ENCODE measurements at regions not wholly inside any gene's neighbourhood (a gene's known extent, or its start where the extent isn't known, plus 50 kb on each side); places are given as distances from the start of the nearest gene placed in this dataset.
"Not testable (repeated sequence)": the region's sequence is repeated elsewhere in the genome, so short reads cannot be mapped to it uniquely, and the experiment has no call there.

GRCh38 chr6:168184701-168185100 is 105.7 kb upstream of the FRMD1 start:
- no peaks in the 10 kb centered on the region for H3K4me1 Mint-ChIP-seq (ENCODE audit: low read depth)
- H3K27ac Mint-ChIP-seq = no peak overlapping the region
- H3K4me3 Mint-ChIP-seq = no peak overlapping the region
- H3K36me3 Mint-ChIP-seq (ENCODE audit: low read depth) = no peaks in the 10 kb centered on the region
- H3K27me3 Mint-ChIP-seq = no peaks in the 10 kb centered on the region
- no peaks in the 10 kb centered on the region for H3K9me3 Mint-ChIP-seq
- no peak for DNase-seq

GRCh38 chr6:168183613-168183970 is 104.6 kb upstream of the FRMD1 start:
- no peaks in the 10 kb centered on the region for H3K4me1 Mint-ChIP-seq (ENCODE audit: low read depth)
- no peak overlapping the region for H3K27ac Mint-ChIP-seq
- no peak overlapping the region for H3K4me3 Mint-ChIP-seq
- H3K9me3 Mint-ChIP-seq = no peaks in the 10 kb centered on the region
- no peaks in the 10 kb centered on the region for H3K36me3 Mint-ChIP-seq (ENCODE audit: low read depth)
- DNase-seq = no peak
- no peaks in the 10 kb centered on the region for H3K27me3 Mint-ChIP-seq

- H3K27ac Mint-ChIP-seq = no peak overlapping the region
- no peaks in the 10 kb centered on the region for H3K36me3 Mint-ChIP-seq (ENCODE audit: low read depth)
- no peak for DNase-seq
- no peaks in the 10 kb centered on the region for H3K9me3 Mint-ChIP-seq
- no peak overlapping the region for H3K4me3 Mint-ChIP-seq
- no peaks in the 10 kb centered on the region for H3K27me3 Mint-ChIP-seq
- H3K4me1 Mint-ChIP-seq (ENCODE audit: low read depth) = no peaks in the 10 kb centered on the region
Observed at GRCh38 chr6:168182908-168183612, 104.0 kb upstream of the FRMD1 start.

- H3K36me3 Mint-ChIP-seq (ENCODE audit: low read depth) = no peaks in the 10 kb centered on the region
- H3K4me3 Mint-ChIP-seq = no peak overlapping the region
- no peak for DNase-seq
- H3K9me3 Mint-ChIP-seq = no peaks in the 10 kb centered on the region
- no peaks in the 10 kb centered on the region for H3K4me1 Mint-ChIP-seq (ENCODE audit: low read depth)
- no peak overlapping the region for H3K27ac Mint-ChIP-seq
- peaks cover 2% of the 10 kb centered on the region for H3K27me3 Mint-ChIP-seq
Observed at GRCh38 chr6:168182366-168182765, 103.4 kb upstream of the FRMD1 start.

GRCh38 chr6:168181876-168182275 is 102.9 kb upstream of the FRMD1 start:
- Mint-ChIP-seq H3K27ac (no peak overlapping the region), H3K4me3 (no peak overlapping the region), H3K4me1 (ENCODE audit: low read depth) (no peaks in the 10 kb centered on the region), H3K9me3 (no peaks in the 10 kb centered on the region), H3K27me3 (peaks cover 7% of the 10 kb centered on the region), H3K36me3 (ENCODE audit: low read depth) (no peaks in the 10 kb centered on the region)
- no peak for DNase-seq

- no peaks in the 10 kb centered on the region for H3K36me3 Mint-ChIP-seq (ENCODE audit: low read depth)
- no peak overlapping the region for H3K4me3 Mint-ChIP-seq
- no peaks in the 10 kb centered on the region for H3K9me3 Mint-ChIP-seq
- no peaks in the 10 kb centered on the region for H3K4me1 Mint-ChIP-seq (ENCODE audit: low read depth)
- peaks cover 8% of the 10 kb centered on the region for H3K27me3 Mint-ChIP-seq
- DNase-seq = no peak
- no peak overlapping the region for H3K27ac Mint-ChIP-seq
Observed at GRCh38 chr6:168181316-168181715, 102.3 kb upstream of the FRMD1 start.

- no peak overlapping the region for H3K4me3 Mint-ChIP-seq
- peaks cover 8% of the 10 kb centered on the region for H3K27me3 Mint-ChIP-seq
- DNase-seq = no peak
- H3K36me3 Mint-ChIP-seq (ENCODE audit: low read depth) = no peaks in the 10 kb centered on the region
- H3K27ac Mint-ChIP-seq = no peak overlapping the region
- no peaks in the 10 kb centered on the region for H3K9me3 Mint-ChIP-seq
- H3K4me1 Mint-ChIP-seq (ENCODE audit: low read depth) = no peaks in the 10 kb centered on the region
Observed at GRCh38 chr6:168180548-168181011, 101.6 kb upstream of the FRMD1 start.

- no peaks in the 10 kb centered on the region for H3K36me3 Mint-ChIP-seq (ENCODE audit: low read depth)
Observed at GRCh38 chr6:168179702-168180382, 100.8 kb upstream of the FRMD1 start.

GRCh38 chr6:168179133-168179532 is 100.1 kb upstream of the FRMD1 start:
- H3K9me3 Mint-ChIP-seq = no peaks in the 10 kb centered on the region
- H3K27ac Mint-ChIP-seq = no peak overlapping the region
- no peaks in the 10 kb centered on the region for H3K4me1 Mint-ChIP-seq (ENCODE audit: low read depth)
- H3K27me3 Mint-ChIP-seq = peaks cover 8% of the 10 kb centered on the region
- no peak overlapping the region for H3K4me3 Mint-ChIP-seq
- no peak for DNase-seq
- H3K36me3 Mint-ChIP-seq (ENCODE audit: low read depth) = no peaks in the 10 kb centered on the region

More at GRCh38 chr6:168179702-168180382, 100.8 kb upstream of the FRMD1 start:
- no peak for DNase-seq
- H3K27me3 Mint-ChIP-seq = peaks cover 8% of the 10 kb centered on the region
- H3K9me3 Mint-ChIP-seq = no peaks in the 10 kb centered on the region
- no peaks in the 10 kb centered on the region for H3K4me1 Mint-ChIP-seq (ENCODE audit: low read depth)
- H3K4me3 Mint-ChIP-seq = no peak overlapping the region
- no peak overlapping the region for H3K27ac Mint-ChIP-seq

- DNase-seq = no peak
- peaks cover 8% of the 10 kb centered on the region for H3K27me3 Mint-ChIP-seq
- H3K27ac Mint-ChIP-seq = no peak overlapping the region
Observed at GRCh38 chr6:168177103-168177891, 98.3 kb upstream of the FRMD1 start.

GRCh38 chr6:168171673-168172353 is 92.8 kb upstream of the FRMD1 start:
- H3K27ac Mint-ChIP-seq = no peak overlapping the region
- H3K9me3 Mint-ChIP-seq = peaks cover 7% of the 10 kb centered on the region
- no peaks in the 10 kb centered on the region for H3K4me1 Mint-ChIP-seq (ENCODE audit: low read depth)
- DNase-seq = no peak
- no peak overlapping the region for H3K4me3 Mint-ChIP-seq
- no peaks in the 10 kb centered on the region for H3K36me3 Mint-ChIP-seq (ENCODE audit: low read depth)
- peaks cover 6% of the 10 kb centered on the region for H3K27me3 Mint-ChIP-seq

More at GRCh38 chr6:168177103-168177891, 98.3 kb upstream of the FRMD1 start:
- Mint-ChIP-seq H3K4me1 (ENCODE audit: low read depth) (no peaks in the 10 kb centered on the region), H3K4me3 (no peak overlapping the region), H3K9me3 (no peaks in the 10 kb centered on the region), H3K36me3 (ENCODE audit: low read depth) (no peaks in the 10 kb centered on the region)

GRCh38 chr6:168170841-168171601 is 92.0 kb upstream of the FRMD1 start:
- H3K4me1 Mint-ChIP-seq (ENCODE audit: low read depth) = no peaks in the 10 kb centered on the region
- peaks cover 7% of the 10 kb centered on the region for H3K9me3 Mint-ChIP-seq
- H3K27ac Mint-ChIP-seq = no peak overlapping the region
- no peaks in the 10 kb centered on the region for H3K36me3 Mint-ChIP-seq (ENCODE audit: low read depth)
- peaks cover 6% of the 10 kb centered on the region for H3K27me3 Mint-ChIP-seq
- no peak overlapping the region for H3K4me3 Mint-ChIP-seq
- no peak for DNase-seq

GRCh38 chr6:168169624-168170023 is 90.6 kb upstream of the FRMD1 start:
- Mint-ChIP-seq H3K36me3 (ENCODE audit: low read depth) (no peaks in the 10 kb centered on the region), H3K27ac (no peak overlapping the region), H3K4me3 (no peak overlapping the region), H3K4me1 (ENCODE audit: low read depth) (no peaks in the 10 kb centered on the region), H3K9me3 (peaks cover 7% of the 10 kb centered on the region), H3K27me3 (peaks cover 14% of the 10 kb centered on the region)
- no peak for DNase-seq

GRCh38 chr6:168168936-168169335 is 89.9 kb upstream of the FRMD1 start:
- not testable (repeated sequence) for H3K9me3 Mint-ChIP-seq; H3K4me1 Mint-ChIP-seq (ENCODE audit: low read depth); DNase-seq; H3K27ac Mint-ChIP-seq; H3K36me3 Mint-ChIP-seq (ENCODE audit: low read depth); H3K4me3 Mint-ChIP-seq
- H3K27me3 Mint-ChIP-seq = peaks cover 17% of the 10 kb centered on the region

Data from activated T-cell treated with anti-CD3 and anti-CD28 coated beads, Interleukin-2, amount 50 U/mL, for 24 hours (primary cell).